ENCODE measurements at regions not wholly inside any gene's neighbourhood (a gene's known extent, or its start where the extent isn't known, plus 50 kb on each side); places are given as distances from the start of the nearest gene placed in this dataset.

GRCh38 chr18:54710900-54711281, 117.4 kb upstream of the RAB27B start (continued):
- no peak for TF ChIP-seq ZNF398 (CRISPR knock-in tag; IDR thresholded peaks at IDR 0.05)
- no peak for TF ChIP-seq RFX5 (IDR thresholded peaks at IDR 0.05; ENCODE audit: low read depth, low read length)
- no peak for TF ChIP-seq MEIS2 (IDR thresholded peaks at IDR 0.05; ENCODE audit: partially characterized antibody)
- no peak for TF ChIP-seq ZNF431 (CRISPR knock-in tag; IDR thresholded peaks at IDR 0.05)
- TF ChIP-seq ZFP30 (CRISPR knock-in tag; IDR thresholded peaks at IDR 0.05; ENCODE audit: borderline replicate concordance), result no peak
- TF ChIP-seq ZNF436 (CRISPR knock-in tag; IDR thresholded peaks at IDR 0.05), result no peak
- TF ChIP-seq ZBTB17 (CRISPR knock-in tag; IDR thresholded peaks at IDR 0.05), result no peak
- TF ChIP-seq, protein P1, sequence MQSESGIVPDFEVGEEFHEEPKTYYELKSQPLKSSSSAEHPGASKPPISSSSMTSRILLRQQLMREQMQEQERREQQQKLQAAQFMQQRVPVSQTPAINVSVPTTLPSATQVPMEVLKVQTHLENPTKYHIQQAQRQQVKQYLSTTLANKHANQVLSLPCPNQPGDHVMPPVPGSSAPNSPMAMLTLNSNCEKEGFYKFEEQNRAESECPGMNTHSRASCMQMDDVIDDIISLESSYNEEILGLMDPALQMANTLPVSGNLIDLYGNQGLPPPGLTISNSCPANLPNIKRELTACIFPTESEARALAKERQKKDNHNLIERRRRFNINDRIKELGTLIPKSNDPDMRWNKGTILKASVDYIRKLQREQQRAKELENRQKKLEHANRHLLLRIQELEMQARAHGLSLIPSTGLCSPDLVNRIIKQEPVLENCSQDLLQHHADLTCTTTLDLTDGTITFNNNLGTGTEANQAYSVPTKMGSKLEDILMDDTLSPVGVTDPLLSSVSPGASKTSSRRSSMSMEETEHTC (IDR thresholded peaks at IDR 0.05), result no peak
- TF ChIP-seq PURB (CRISPR knock-in tag; IDR thresholded peaks at IDR 0.05; ENCODE audit: low read depth), result no peak
- TF ChIP-seq HNRNPK (IDR thresholded peaks at IDR 0.05; ENCODE audit: low read depth, low read length, poor library complexity, severe bottlenecking), result no peak
- TF ChIP-seq NFE2 (IDR thresholded peaks at IDR 0.05; ENCODE audit: low read depth), result no peak
